ENCODE measurements at regions not wholly inside any gene's neighbourhood (a gene's known extent, or its start where the extent isn't known, plus 50 kb on each side); places are given as distances from the start of the nearest gene placed in this dataset.

DNA sequence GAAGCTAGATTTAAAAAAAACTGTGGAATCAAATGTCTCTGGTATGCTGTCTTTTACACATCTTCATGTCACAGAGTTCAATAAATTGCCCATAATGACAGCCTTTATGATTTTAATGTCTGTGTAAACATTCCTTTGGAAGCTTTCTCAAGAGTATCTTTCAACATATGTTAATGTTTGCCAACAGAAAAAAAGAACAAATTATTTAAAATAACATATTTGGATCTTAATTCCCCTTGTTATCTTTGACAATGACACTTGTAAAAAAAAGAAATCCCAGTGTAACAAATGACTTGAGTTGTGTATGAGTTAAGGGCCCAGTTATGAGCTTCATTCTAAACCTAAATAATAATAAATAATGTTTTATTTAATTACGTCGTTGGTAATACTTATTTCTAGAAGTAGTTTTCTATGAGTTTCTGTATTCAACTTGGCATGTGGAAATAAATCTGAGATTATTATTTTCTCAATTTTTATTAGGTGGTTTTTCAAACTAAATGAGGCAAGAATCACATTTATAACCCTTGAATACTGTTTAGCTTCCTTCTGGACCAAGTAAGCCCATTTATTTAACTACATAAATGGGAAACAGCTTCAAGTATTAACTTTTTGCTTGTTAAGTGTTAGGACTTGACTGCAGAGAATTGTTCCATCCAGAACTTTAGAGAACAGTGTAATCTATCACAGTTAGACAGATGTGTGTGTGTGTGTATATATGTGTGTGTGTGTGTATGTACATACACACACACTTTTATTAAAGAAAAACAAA is 182.1 kb downstream of the POSTN start:
- TF ChIP-seq, protein P1, sequence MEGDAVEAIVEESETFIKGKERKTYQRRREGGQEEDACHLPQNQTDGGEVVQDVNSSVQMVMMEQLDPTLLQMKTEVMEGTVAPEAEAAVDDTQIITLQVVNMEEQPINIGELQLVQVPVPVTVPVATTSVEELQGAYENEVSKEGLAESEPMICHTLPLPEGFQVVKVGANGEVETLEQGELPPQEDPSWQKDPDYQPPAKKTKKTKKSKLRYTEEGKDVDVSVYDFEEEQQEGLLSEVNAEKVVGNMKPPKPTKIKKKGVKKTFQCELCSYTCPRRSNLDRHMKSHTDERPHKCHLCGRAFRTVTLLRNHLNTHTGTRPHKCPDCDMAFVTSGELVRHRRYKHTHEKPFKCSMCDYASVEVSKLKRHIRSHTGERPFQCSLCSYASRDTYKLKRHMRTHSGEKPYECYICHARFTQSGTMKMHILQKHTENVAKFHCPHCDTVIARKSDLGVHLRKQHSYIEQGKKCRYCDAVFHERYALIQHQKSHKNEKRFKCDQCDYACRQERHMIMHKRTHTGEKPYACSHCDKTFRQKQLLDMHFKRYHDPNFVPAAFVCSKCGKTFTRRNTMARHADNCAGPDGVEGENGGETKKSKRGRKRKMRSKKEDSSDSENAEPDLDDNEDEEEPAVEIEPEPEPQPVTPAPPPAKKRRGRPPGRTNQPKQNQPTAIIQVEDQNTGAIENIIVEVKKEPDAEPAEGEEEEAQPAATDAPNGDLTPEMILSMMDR (IDR thresholded peaks at IDR 0.05; ENCODE audit: poor library complexity): no peak
- TF ChIP-seq EZH2 (IDR thresholded peaks at IDR 0.05; ENCODE audit: borderline replicate concordance): no peak
- TF ChIP-seq EZH2phosphoT487 (IDR thresholded peaks at IDR 0.05; ENCODE audit: low read depth, severe bottlenecking, unreplicated experiment): no peak

All from hepatocyte (in vitro differentiated cells).